HG02623 (cell line): ENCODE measurements at regions not wholly inside any gene's neighbourhood (a gene's known extent, or its start where the extent isn't known, plus 50 kb on each side); places are given as distances from the start of the nearest gene placed in this dataset.

Experiments
- ATAC-seq: cut with Tn5 transposase; IDR thresholded peaks from one replicate; pipeline ENCODE4 v1.9.1; 2021; ENCODE audit warnings: moderate library complexity; ENCODE audit not compliant: unreplicated experiment

- ATAC-seq: no peak
These were observed 264.2 kb downstream of the BMP4 start for GRCh38 chr14:53692451-53692850.

- no peak for ATAC-seq
These were observed 273.4 kb downstream of the BMP4 start for GRCh38 chr14:53683229-53683628.

- no peak for ATAC-seq
These were observed 284.1 kb downstream of the BMP4 start for GRCh38 chr14:53672526-53672925.

GRCh38 chr14:53670701-53671100, 285.9 kb downstream of the BMP4 start:
- no peak for ATAC-seq

- no peak for ATAC-seq
These were observed 287.7 kb downstream of the BMP4 start for GRCh38 chr14:53668897-53669296.

GRCh38 chr14:53663709-53664108, 292.9 kb downstream of the BMP4 start:
- ATAC-seq: no peak

- ATAC-seq: peak; percentile 43
These were observed 301.4 kb downstream of the BMP4 start for GRCh38 chr14:53655080-53655785.

GRCh38 chr14:53652068-53652467, 304.6 kb downstream of the BMP4 start:
- ATAC-seq: no peak

GRCh38 chr14:53651096-53651740, 305.4 kb downstream of the BMP4 start:
- no peak for ATAC-seq

GRCh38 chr14:53646925-53647324, 309.7 kb downstream of the BMP4 start:
- no peak for ATAC-seq

- ATAC-seq: no peak
These were observed 315.9 kb downstream of the BMP4 start for GRCh38 chr14:53640695-53641094.

GRCh38 chr14:53638966-53639365, 317.7 kb downstream of the BMP4 start:
- no peak for ATAC-seq

- ATAC-seq: no peak
These were observed 321.8 kb downstream of the BMP4 start for GRCh38 chr14:53634793-53635192.

- no peak for ATAC-seq
These were observed 326.3 kb downstream of the BMP4 start for GRCh38 chr14:53630336-53630735.

GRCh38 chr14:53628732-53629430, 327.7 kb downstream of the BMP4 start:
- ATAC-seq: no peak

GRCh38 chr14:53628261-53628660, 328.4 kb downstream of the BMP4 start:
- ATAC-seq: no peak

GRCh38 chr14:53626761-53627160, 329.9 kb downstream of the BMP4 start:
- no peak for ATAC-seq

- no peak for ATAC-seq
These were observed 334.2 kb downstream of the BMP4 start for GRCh38 chr14:53622447-53622846.

GRCh38 chr14:53621921-53622320, 334.7 kb downstream of the BMP4 start:
- no peak for ATAC-seq

GRCh38 chr14:53621433-53621832, 335.2 kb downstream of the BMP4 start:
- ATAC-seq: peak; percentile 45

- peak; percentile 30 for ATAC-seq
These were observed 335.7 kb downstream of the BMP4 start for GRCh38 chr14:53620890-53621289.

GRCh38 chr14:53620317-53620716, 336.3 kb downstream of the BMP4 start:
- ATAC-seq: no peak
